EH (cell line): ENCODE measurements at regions not wholly inside any gene's neighbourhood (a gene's known extent, or its start where the extent isn't known, plus 50 kb on each side); places are given as distances from the start of the nearest gene placed in this dataset.
"Not testable (repeated sequence)": the region's sequence is repeated elsewhere in the genome, so short reads cannot be mapped to it uniquely, and the experiment has no call there.

ENCODE experiments used
- DNase-seq: peaks from one replicate; pipeline ENCODE4 v3.0.0-alpha.2; 2015; ENCODE audit warnings: low read depth

DNA sequence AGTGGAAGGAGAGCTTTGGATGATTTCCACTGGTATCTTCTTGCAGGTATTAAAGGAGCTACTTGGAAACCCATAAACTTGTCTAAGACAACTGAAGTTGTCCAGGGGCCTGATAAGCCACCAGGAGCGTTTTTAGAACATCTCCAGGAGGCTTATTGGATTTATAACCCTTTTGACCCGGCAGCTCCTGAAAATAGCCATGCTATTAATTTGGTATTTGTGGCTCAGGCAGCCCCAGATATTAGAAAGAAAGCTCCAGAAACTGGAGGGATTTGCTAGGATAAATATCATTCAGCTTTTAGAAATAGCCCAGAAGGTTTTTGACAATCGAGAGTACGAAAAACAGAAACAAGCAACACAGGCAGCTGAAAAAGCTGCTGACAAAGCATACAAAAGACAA is 461.0 kb upstream of the HTR1E start:
- no peak for DNase-seq

DNA sequence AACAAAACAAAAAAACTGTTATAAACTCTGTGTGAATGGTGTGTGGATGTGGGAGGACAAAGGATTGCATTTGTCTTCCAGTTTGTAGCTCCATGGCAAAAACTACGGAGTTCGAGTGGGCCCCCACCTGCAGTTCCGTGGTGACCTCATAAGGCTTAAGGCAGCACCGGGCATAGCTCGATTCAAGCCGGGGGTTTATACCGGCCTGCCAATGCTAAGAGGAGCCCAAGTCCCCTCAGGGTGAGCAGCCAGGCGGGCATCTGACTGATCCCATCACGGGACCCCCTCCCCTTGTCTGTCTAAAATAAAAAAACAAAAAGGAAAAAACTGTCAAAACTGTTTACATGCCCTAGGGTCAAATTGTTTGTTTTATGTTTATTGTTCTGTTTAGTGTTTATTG is 463.2 kb upstream of the HTR1E start:
- no peak for DNase-seq

DNA sequence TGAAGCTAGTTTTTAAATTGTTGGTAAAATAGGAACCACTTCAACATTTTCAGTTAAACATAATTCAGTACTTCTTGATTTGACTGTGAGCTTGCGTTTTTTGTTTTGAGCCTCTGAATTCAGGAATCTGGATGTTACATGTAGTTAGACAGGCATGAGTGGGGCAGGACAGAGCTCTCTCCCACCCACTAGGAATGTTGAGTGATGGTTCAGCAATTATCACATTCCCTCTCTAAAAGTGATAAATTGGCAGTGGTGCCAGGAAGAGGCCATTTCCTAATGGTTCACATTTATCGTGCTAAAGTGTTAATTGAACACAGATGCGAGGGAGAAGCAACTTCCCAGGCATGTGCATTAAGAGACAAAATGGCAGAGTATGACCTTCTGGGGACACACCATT is 465.5 kb upstream of the HTR1E start:
- DNase-seq, result no peak

DNA sequence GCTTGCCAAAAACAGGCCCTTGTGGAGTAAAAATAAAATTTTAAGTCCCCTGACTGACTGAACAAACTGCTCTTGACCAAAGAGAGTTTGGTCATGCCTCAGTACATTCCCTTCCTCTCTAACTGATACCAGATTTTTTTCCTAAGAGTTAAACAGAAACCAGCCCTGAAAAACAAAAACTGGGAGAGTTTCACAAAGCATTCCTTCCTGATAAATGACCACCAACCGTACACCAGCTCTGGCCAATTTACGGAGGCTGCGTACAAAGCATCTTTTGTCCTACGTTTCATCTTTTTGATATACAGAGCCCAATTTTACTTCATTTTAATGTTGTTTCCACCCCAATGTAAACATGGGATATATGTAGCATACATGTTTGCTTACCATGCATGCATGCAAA is 477.4 kb upstream of the HTR1E start:
- DNase-seq, result no peak

DNA sequence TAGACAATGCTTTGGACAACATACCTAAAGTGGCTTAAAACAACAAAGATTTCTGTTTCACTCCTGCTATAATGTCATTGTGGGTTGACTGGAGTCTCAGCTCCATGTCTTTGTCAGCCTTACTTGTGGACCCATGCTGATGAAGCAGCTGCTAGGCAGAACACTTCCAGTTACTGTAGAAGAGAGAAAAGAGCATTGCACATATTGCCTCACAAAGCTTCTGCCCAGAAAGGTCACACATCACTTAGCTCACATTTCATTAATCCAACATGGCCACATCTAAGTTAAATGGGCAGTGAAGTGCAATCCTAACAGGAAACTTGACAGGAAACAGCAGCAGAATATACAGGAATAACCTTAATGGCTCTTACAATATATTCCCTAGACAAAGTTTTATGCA is 480.5 kb upstream of the HTR1E start:
- DNase-seq, result no peak

DNA sequence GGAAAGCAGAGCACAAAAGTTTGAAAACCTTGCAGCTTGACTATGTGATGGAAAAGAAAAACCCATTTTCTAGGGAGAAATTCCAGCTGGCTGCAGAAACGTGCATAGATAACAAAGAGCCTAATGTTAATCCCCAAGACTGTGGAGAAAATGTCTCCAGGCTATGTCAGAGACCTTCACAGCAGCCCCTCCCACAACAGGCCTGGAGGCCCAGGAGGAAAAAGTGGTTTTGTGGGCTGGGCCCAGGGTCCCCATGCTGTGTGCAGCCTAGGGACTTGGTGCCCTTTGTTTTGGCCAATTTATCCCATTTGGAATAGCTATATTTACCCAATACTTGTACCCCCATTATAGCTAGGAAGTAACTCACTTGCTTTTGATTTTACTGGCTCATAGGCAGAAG is 484.1 kb upstream of the HTR1E start:
- DNase-seq, result no peak

DNA sequence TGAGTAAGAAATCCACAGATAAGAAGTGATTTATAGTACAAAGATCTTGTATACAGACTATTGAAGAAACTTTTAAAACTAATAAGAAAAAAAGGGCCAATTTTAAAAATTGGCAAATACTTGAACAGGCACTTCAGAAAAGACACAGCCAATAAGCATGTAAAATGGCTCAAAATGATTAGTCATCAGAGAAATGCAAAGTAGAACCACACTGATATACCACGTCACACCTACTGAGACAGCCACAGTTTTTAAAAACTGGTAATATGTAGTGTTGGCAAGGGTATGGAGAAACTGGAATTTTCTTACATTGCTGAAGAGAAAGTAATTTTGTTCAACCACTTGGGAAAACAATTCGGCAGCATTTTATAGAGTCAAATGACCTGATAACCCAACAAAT is 488.9 kb upstream of the HTR1E start:
- no peak for DNase-seq

DNA sequence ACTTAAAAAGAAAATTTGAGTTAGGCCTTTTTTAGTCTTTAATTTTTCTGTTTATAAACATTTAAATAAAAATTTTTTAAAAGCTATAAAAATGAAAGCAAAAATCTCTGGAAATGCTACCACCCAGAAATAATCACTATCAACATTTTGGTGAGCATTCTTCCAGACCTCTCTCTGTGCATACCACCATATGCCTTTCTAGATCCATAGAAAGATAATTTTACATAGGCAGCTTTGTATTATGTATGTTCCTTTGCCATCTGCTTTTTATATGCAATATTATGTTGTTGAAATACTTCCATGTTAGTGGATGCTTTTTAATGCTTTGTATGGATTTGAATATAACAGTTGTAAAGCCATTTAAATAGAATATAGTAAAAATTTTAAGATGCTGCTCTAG is 496.7 kb upstream of the HTR1E start:
- DNase-seq, result no peak

DNA sequence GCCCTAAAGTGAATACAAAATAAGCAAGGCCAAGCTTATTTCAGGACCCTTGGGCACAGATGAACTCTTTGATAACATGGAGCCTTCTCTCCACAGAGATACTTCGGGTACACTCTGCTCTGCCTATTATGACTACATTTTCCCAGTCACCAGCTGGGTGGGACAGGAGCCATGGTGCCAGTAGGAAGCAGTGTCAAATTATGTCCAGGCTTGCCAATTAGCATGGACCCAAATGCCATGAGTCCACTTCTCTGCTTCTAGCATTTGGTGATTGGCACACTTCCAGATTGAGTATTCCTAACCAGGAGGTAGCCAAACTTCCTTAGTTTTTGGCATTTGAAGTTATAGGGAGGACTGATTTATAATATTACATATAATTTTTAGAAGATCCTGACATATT is 513.8 kb upstream of the HTR1E start:
- DNase-seq, result no peak

DNA sequence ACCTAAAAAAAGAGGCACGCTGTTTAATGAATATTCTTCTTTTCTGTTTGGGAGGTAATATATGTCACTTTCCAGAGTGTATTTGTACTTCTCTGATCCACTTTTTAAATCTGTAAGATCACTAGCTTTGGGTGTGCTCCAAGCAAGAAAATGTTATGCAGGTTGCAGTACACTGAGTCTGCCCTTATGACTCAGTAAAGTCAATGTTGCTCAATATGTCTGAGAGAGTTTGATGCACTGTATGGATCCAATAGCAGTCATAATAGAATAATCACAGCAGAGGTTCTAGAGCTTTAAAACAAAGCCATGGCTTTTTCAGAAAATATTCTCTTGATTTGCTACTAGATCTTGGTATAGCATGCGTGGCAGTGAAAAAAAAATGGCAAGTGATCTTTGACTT is 525.3 kb upstream of the HTR1E start:
- DNase-seq, result no peak

DNA sequence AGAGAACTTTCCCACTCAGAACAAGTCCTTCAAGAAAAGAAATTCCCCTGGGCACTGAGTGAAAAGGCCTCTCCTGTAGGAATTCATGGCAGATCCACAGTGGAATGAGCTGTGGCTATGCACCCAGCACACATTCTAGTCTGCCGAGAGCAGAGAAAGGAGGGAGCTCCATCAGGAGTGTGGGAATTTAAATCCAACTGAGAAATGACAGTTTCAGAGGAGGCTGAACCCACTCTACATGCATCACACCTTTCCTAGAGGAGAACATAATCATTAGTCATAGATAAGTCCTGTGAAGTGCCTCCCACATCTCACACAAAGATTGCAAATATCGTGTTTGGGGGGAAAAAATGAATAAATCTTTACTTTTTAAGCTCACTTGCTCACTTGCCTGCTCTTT is 530.2 kb upstream of the HTR1E start:
- DNase-seq, result no peak

DNA sequence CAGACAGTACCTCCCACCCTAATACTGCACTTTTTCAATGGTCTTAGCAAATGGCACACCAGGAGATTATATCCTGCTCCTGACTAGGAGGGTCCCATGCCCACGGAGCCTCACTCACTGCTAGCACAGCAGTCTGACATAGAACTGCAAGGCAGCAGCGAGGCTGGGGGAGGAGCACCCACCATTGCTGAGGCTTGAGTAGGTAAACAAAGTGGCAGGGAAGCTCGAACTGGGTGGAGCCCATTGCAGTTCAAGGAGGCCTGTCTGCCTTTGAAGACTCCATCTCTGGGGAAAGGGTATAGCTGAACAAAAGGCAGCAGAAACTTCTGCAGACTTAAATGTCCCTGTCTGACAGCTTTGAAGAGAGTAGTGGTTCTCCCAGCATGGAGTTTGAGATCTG is 544.5 kb upstream of the HTR1E start:
- not testable (repeated sequence) for DNase-seq

DNA sequence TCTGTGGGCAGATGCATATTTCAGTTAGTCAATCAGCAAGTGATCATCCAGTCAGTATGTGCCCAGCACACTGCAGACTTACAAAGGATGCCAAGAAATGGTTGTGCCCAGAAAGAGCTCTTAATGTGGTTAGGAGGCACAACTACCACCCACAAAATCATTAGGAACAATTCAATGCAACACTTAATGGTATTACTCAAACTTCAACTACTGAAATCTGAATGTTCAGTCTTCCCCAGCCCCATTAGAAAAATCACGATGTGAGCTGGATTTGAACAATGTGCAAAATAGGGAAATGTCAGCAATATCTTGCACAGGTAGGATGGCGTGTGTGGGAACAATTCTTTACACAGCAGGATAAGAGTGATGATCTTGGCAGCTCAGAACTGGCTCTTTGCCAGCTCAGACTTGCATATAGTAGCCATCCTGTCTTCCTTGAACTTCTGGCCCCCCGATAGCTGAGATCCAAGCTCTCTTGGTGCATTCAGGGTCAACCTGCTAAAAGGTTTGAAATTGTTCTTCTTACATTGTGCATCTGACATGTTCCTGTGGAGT is 556.7 kb upstream of the HTR1E start:
- DNase-seq, result no peak

DNA sequence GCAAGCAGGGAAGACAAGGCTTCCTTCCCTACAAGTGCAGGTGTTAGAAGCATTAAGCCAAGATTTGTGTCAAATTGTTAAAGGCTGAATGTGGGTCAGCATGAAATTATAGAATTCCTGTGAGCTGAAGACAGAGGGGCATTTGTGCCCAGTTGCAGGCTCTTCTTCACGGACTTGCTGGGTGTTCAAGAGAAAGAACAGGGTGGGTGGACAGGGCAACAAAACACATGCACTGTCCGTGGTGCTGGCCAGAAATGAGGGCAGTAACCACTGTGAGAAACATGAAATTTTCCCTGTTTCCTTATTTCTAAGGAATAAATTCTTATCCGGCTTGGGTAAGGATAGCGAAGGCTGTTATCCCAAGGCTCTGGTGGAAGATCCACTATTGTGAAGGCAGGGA is 579.5 kb upstream of the HTR1E start:
- no peak for DNase-seq

DNA sequence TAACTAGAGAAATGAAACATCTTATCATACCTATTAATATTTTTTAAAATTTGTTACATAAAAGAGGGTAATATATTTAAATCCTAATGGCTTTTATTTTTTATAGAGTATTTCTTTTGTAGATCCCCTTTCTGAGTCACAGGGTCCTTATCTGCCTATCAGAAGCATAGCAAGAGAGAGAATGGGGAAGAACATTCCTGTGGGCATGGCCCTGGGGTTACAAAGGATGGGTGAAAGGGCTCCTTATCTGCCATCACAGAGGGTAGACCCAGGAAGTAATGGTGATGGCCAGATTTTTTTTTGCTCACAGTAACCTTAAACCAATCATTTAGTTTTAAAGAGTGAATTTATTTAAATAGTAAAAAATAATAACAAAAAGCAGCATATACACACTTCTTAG is 582.1 kb upstream of the HTR1E start:
- no peak for DNase-seq

DNA sequence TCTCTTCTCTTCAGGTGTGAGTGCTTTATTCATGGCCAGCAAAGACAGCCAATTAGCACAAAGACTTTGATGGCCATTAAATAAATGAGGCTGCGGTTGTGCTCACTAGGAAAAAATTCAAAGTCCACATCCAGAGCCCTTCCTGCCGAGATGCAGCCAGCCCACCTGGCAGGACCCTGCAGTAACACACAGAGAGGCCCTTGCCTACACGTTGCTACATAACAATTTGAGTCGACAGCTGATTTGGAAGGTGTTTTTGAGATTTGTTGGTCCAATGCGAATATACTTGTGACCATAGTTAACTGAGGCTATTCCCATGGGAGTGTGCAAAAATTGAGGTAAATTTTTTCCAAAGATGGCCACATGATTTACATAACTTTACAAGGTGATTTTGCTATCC is 605.4 kb upstream of the HTR1E start:
- DNase-seq, result no peak

DNA sequence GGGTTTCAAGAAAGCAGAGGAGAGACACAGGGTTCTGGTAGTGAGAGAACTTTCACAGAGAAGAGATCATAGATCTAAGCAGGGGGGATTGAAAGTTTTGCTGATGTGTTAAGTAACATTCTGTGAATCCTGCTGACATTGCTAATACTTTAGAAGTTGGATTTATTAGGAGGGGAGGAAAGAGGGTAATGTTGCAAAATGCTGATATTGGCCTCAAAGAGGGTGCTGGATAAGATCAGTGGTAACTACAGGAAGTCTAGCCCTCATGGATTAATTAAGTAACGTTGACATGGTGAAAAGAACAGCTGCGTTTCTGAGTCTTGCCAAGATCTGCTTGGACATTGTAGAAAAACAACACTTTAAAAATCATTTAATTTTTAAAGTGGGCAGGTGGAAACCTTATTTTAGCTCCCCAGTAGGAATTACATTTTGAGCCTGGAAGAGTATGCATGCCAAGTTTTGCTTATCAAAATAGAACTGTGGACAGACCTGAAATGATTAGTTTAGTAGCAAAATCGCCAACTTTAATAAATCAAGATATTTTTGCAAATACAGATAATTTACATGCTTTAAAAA is 606.0 kb upstream of the HTR1E start:
- no peak for DNase-seq

DNA sequence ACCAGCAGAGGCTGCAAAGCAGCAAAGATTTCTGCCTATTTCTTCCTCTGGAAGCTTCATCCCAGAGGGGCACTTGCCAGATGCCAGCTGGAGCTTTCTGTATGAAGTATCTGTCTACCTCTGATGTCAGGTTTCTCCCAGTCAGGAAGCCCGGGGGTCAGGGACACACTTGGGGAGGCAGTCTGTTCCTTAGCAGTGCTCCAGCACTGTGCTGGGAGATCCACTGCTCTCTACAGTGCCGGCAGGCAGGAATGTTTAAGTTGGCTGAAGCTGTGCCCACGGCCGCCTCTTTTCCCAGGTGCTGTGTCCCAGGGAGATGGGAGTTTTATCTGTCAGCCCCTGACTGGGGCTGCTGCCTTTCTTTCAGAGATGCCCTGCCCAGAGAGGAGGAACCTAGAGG is 631.1 kb upstream of the HTR1E start:
- DNase-seq, result no peak

DNA sequence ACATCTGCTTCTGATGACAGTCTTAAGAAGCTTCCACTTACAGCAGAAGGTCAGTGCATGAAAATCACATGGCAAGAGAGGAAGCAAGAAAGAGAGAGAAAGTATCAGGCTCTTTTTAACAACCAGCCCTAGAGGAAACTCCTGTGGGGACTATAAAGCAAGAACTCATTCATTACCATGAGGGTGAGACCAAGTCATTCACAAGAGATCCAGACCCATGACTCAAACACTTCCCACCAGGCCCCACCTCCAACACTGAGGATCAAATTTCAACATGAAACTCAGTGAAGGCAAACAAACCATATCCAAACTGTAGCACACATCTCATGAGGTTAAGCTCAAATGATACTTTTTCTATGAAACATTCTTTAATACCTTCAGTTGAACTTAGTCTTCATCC is 643.2 kb upstream of the SYNCRIP start:
- no peak for DNase-seq

DNA sequence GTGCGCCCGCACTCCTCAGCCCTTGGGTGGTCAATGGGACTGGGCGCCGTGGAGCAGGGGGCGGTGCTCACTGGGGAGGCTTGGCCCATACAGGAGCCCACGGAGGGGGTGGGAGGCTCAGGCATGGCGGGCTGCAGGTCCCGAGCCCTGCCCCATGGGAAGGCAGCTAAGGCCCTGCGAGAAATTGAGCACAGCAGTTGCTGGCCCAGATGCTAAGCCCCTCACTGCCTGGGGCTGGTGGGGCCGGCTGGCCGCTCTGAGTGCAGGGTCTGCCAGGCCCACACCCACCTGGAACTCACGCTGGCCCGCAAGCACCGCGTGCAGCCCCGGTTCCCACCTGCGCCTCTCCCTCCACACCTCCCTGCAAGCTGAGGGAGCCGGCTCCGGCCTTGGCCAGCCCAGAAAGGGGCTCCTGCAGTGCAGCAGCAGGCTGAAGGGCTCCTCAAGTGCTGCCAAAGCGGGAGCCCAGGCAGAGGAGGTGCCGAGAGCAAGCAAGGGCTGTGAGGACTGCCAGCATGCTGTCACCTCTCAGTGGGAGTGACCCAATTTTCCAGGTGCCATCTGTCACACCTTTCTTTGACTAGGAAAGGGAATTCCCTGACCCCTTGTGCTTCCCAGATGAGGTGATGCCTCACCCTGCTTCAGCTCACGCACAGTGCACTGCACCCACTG is 642.3 kb upstream of the SYNCRIP start:
- not testable (repeated sequence) for DNase-seq

DNA sequence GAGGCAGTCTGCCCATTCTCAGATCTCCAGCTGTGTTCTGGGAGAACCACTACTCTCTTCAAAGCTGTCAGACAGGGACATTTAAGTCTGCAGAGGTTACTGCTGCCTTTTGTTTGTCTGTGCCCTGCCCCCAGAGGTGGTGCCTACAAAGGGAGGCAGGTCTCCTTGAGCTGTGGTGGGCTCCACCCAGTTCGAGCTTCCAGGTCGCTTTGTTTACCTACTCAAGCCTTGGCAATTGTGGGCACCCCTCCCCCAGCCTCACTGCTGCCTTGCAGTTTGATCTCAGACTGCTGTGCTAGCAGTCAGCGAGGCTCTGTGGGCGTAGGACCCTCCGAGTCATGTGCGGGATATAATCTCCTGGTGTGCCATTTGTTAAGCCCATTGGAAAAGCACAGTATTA is 640.9 kb upstream of the SYNCRIP start:
- not testable (repeated sequence) for DNase-seq

DNA sequence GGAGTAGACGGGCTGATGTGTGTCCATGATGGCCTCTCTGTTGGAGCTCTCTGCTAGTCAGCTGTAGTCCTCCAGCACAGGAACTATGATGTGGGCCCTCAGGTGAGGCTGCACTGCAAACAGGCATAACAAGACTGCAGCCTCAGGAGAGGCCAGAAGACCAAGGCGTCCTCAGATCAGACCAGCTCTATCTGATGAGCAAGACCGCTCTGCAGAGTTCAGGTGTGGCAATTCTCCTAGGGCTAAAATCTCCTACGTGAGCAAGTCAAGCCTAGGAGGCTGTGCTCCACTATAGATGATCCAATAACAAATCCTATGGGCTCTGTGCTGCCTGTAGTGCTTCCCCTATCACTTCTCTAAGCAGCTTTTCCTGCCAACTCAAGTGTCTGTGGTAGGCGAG is 633.4 kb upstream of the SYNCRIP start:
- DNase-seq, result no peak

DNA sequence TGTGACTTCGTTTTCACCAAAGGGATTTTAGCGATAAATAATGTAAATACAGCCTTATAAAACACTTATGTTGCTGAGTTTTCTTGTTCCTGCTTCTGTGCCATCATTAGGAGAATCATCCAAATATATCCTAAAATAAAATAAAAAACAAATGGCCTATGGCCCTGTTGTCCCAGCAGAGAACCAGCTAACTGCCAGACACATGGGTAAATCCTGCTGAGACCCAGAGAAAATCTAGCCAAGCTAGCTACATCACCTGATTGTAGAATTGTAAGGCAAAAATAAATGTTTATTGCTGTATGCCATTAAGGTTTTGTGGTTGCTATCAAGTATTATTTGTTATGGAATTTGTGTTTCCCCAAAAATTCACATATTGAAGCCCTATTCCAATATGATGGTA is 631.2 kb upstream of the SYNCRIP start:
- DNase-seq, result no peak

DNA sequence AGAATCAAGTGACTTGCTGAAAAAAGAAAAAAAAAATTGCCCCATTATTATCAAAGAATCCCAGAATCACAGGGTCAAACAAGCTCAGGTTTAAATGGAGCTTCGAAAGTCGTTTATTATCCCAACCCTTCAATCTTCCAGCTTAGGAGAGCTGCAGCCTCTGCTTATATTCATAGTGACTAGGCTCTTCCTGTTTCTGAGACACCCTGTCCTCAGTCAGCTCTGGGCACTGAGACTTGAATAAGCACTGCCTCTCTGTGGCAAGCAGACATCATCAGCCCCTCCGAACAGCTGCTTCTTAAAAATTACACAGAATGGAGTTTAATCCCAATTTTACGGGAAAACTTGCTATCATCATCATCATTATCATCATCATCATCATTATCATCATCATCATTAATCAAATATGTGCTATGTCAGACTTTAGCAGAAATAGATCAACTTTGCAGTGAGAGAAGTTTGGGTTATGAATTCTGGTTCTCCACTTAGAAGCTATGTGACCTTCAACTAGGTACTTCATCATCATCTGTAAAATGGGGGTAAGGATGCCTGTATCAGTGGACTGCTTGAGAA is 614.0 kb upstream of the SYNCRIP start:
- DNase-seq, result no peak
